ENCODE measurements at regions not wholly inside any gene's neighbourhood (a gene's known extent, or its start where the extent isn't known, plus 50 kb on each side); places are given as distances from the start of the nearest gene placed in this dataset.

GRCh38 chrX:5638572-5638971 is 590.1 kb downstream of the NLGN4X start:
- no peak for TF ChIP-seq SMC3 (IDR thresholded peaks at IDR 0.05; ENCODE audit: low read depth, low read length)
- TF ChIP-seq CTCF (IDR thresholded peaks at IDR 0.05) = no peak
- TF ChIP-seq RFX5 (IDR thresholded peaks at IDR 0.05; ENCODE audit: low read length) = no peak
- no peak for TF ChIP-seq FOSL2 (IDR thresholded peaks at IDR 0.05; ENCODE audit: borderline replicate concordance, low read depth)
- TF ChIP-seq NFIC (IDR thresholded peaks at IDR 0.05; ENCODE audit: borderline replicate concordance) = no peak
- TF ChIP-seq POLR2AphosphoS5 (IDR thresholded peaks at IDR 0.05; ENCODE audit: low read depth, low read length) = no peak
- no peak for TF ChIP-seq REST (IDR thresholded peaks at IDR 0.05; ENCODE audit: low read depth, low read length)
- TF ChIP-seq EZH2phosphoT487 (IDR thresholded peaks at IDR 0.05; ENCODE audit: borderline replicate concordance, low read depth) = no peak
- TF ChIP-seq RCOR1 (IDR thresholded peaks at IDR 0.05; ENCODE audit: low read length) = no peak
- TF ChIP-seq USF2 (IDR thresholded peaks at IDR 0.05; ENCODE audit: borderline replicate concordance, low read depth, low read length) = no peak
- TF ChIP-seq FOXM1 (IDR thresholded peaks at IDR 0.05; ENCODE audit: low read depth) = no peak
- no peak for TF ChIP-seq FOXJ3 (CRISPR knock-in tag; IDR thresholded peaks at IDR 0.05)
- no peak for TF ChIP-seq CHD2 (IDR thresholded peaks at IDR 0.05; ENCODE audit: low read length, partially characterized antibody)

Measured in SK-N-SH (cell line).